ENCODE measurements at regions not wholly inside any gene's neighbourhood (a gene's known extent, or its start where the extent isn't known, plus 50 kb on each side); places are given as distances from the start of the nearest gene placed in this dataset.

GRCh38 chr9:81377921-81378320 lies 311.4 kb downstream of the TLE1 start (continued):
- no peak for TF ChIP-seq CHD7 (IDR thresholded peaks at IDR 0.05; ENCODE audit: insufficient replicate concordance, low read length)
- no peak for TF ChIP-seq MAX (IDR thresholded peaks at IDR 0.05)
- TF ChIP-seq BRCA1 (IDR thresholded peaks at IDR 0.05; ENCODE audit: low read depth, low read length), result no peak
- no peak for TF ChIP-seq RAD21 (IDR thresholded peaks at IDR 0.05 in 1 of 2, conservative IDR thresholded peaks at IDR 0.05 in 1 of 2; ENCODE audit: low read depth in 2 of 2, low read length in 2 of 2)
- no peak for TF ChIP-seq E2F6 (IDR thresholded peaks at IDR 0.05)
- no peak for TF ChIP-seq SIRT6 (IDR thresholded peaks at IDR 0.05; ENCODE audit: low read length)
- no peak for TF ChIP-seq RFX5 (IDR thresholded peaks at IDR 0.05; ENCODE audit: borderline replicate concordance, low read depth, low read length)
- TF ChIP-seq GTF2F1 (IDR thresholded peaks at IDR 0.05; ENCODE audit: borderline replicate concordance, low read depth, low read length), result no peak
